GM21367 (cell line): ENCODE measurements at regions not wholly inside any gene's neighbourhood (a gene's known extent, or its start where the extent isn't known, plus 50 kb on each side); places are given as distances from the start of the nearest gene placed in this dataset.

Experiments
- ATAC-seq: cut with Tn5 transposase; IDR thresholded peaks from one replicate; pipeline ENCODE4 v1.9.1; 2021; ENCODE audit not compliant: unreplicated experiment

DNA sequence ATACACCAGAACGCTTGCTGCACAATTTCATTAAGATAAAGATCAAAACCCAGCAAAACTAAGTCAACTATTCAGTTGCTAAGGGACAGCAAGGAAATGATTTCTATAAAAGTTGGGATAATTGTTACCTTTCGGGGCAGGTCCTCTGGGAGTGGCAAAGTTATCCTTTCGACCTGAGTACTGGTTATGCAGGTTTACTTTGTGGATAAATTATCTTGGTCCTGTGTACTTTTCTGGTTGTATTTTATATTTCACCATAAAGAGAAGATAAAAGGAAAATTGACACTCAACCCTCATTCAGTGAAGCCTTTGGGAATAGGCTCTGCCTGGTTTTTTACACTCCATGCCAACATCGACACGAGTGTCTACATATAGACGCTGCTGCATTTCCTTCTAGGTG lies 146.5 kb downstream of the SYK start:
- no peak for ATAC-seq

DNA sequence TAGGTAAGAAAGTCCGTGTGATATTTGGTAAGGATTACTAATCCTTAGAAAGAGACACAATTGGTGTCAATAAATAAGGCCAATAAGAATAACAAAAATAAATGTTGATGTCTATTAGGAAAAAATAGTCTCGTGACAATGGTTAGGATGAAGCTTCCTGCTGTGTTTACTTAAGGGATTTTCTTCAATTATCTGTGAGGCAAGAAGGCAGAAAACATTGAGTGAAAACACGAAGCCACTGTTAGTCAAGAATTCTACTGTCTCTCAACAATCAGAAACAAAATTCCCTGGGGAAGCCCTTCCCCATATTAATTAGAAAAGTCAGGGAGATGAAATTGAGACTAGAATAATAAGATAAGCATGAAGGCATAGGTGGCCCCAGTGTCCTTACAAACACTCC lies 149.0 kb downstream of the SYK start:
- no peak for ATAC-seq

DNA sequence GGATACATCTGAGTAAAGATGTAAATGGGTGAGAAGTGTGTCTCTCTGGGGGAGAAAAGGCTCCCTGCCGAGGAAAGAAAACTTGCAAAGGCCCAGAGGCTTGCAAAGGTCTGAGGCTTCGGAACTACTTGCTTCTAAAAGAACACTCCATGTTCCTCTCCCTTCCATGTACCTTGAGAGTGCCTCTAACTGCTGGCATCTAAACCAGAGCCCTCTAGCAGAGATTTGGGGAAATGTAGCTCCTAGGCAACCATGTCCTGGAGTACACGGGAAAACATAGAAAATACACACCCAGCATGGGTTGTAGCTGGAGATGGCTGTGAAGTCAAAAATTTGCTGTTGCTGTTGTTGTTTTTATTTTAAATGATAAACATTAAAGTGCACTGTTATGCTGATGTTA lies 151.6 kb downstream of the SYK start:
- no peak for ATAC-seq

DNA sequence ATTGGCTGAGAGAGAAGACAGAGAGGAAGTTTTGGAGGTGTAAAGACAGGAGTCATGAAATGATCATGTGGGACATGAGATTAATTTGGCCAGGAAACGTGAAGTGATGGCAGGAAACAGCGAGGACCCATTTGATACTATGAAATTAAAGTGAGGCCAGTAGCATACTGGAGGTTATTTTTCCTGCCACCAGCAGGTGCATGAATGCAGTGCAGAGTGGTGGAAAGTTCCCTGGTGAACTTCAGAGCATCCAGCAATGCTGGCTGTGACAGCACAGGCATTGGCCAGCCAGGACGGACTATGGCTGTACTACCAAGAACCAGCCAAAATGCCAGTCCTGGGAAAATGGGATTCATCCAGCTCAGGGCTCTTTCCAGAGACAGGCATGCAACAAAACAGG lies 152.2 kb downstream of the SYK start:
- ATAC-seq = no peak

DNA sequence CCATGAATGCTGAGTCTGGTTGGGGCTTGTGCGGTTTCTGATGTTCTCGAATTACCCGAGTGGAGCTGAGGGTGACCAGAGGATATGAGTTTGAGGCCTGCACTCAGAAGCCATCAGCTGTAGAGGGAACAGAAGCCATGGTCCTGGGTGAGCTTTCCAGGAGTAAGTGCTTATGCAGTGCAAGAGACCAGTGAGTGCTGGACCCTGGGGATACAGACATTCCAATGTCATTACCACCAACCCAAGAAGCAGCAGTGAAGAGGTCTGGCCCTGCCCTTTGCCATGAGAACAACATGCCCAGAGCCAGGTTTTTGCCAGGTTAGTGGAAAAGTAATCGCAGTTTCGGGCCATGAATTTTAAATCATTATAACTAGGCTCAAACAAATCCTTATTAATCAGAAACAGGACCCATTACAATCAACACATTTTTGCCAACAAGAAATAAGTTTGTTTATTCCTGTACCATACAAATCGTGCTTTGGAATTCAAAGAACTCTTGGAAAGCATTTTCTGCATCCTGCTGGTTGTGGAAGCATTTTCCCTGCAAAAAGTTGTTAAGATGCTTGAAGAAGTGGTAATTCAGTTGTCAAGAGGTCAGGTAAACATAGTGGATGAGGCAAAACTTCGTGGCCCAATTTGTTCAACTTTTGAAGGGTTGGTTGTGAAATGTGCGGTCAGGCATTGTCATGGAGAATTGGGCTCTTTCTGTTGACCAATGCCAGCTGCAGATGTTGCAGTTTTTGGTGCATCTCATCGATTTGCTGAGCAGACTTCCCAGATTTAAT lies 154.6 kb downstream of the SYK start:
- ATAC-seq = no peak

DNA sequence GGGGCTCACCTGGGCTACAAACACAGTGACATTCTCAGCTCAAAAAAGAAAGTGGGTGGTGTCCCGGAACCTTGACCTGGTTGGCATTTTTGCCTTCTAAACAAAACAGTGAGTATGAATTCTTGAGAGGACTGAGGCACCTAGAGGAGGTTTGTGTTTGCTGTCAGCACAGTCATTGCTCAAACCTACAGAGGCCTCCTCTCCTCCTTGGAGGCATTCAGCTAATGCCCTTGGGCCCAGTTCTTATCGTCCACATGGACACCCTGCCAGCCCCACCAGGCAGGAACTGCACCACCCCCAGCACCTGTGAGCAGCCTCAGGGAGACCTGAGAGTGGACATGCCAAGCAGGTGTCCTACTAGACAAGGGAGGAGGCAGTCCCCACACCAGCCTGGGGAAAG lies 156.7 kb downstream of the SYK start:
- no peak for ATAC-seq

DNA sequence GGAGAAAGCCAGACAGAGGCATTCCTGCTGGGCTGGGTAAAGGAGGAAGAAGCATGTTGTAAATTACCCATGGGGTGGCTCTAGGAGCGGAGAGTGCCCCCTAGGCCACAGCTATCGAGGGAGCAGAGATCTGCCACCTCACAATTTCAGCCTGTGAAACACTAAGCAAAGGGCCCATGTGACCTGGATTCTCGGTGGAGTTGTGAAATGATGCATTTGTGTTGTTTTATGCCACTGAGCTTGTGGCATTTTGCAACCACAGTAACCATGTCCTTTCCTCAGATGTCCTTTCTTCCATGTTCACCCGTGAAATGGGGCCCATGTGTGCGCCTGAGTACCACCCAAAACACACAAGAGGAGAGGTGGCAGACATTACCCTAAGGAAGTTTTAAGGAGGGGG lies 159.3 kb downstream of the SYK start:
- no peak for ATAC-seq

DNA sequence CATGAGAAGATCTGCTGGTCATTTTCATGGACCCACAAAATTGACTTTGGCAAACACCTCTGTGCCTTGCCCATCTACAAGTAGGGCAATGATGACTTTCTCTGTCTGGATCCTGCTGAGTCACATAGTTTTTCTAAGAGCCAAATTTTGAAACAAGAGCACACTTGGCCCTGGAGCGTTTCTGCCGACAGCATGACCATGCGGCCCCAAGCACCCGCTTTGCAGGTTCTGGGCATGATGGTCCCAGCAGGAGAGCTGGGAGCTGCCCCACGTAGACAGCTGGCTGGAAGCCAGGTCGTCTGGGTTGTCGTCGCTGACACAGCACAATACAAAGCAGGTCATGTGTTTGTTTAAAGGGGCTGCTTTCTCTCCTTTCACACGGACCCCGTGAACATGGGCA lies 159.8 kb downstream of the SYK start:
- ATAC-seq = no peak

DNA sequence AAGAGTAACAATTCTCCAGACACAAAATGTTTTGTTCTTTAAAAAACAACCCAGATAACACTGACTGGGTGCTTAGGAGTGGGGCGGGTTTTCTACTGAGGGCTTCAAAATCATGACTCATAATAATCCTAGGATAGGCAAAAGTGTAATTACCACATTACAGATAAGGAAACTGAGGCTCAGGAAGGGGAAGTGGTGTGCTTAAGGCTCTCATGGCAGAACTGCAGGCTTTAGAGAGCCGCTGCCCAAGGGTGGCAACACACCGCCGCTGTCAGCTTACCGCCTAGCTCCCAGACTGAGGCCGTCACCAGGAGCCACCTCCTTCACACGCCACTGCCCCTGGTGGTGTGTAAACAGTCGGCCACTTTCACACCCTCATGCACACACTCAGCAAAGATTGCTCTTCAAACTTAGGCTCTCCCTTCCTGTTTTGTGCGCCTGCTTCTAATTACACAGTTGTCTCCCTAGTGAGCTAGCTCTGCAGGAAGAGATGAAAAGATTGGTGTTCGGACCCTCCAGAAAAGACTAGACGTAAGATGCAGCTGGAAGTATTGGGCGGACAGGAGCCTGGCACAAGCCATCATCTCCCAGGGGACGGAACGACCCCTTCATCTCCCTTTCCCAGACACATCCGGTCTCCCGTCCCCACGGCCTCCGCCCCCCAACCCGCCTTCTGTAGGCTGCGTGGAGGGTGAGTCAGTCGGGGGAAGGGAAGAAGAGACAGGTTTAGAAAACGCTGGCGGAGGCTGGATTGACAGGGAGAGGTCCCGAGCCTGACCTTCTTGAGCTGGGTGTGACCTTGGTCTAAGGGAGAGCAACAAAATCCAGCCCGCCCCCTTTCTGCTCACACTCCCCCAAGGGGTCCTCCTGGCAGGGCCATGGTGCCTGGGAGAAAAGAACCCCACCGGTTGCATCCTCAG lies 162.7 kb downstream of the SYK start:
- ATAC-seq = no peak

DNA sequence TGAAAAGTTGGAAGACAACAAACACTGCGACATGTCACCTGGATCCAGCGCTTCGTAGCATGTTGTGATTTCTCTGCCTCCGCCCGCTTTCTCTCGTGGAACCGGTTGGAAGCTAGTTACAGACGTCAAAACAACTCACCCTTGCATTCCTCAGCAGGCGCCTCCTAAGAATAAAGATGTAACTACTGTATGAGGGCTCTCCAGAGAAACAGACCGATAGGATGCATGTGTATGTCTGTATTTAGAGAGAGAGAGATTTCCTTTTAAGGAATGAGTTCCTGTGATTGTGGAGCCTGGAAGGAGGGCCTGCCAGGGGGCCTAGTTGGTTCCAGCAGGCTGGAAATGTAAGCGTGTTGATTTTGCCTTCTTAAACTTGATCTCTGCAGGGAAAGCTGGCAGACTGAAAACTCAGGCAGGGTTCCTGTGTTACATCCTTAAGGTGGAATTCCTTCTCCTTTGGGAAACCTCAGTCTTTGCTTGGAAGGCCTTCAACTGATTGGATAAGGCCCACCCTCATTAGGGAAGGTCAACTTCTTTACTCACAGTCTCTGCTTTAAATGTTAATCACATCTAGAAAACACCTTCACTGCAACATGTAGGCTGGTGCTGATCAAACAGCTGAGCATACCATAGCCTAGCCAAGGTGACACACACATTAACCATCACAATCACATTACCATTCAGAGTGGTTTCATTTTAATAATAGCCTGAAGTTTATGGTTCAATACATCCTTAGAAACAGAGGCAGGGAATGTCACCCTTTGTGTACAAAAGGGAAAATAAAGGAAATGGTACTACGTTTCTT lies 163.8 kb downstream of the SYK start:
- no peak for ATAC-seq

DNA sequence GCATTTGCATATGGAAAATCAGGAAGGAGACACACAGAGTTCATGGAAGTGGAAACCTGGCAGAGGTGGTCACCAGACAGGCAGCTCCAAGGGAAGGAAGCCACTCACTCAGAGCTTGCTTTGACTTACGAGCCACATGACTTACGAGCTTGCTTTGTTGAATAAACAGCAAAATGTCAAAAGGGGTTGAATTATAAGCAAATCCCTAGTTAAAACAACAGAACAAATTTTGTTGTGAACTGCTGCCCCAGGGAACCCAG lies 164.3 kb downstream of the SYK start:
- ATAC-seq = no peak

DNA sequence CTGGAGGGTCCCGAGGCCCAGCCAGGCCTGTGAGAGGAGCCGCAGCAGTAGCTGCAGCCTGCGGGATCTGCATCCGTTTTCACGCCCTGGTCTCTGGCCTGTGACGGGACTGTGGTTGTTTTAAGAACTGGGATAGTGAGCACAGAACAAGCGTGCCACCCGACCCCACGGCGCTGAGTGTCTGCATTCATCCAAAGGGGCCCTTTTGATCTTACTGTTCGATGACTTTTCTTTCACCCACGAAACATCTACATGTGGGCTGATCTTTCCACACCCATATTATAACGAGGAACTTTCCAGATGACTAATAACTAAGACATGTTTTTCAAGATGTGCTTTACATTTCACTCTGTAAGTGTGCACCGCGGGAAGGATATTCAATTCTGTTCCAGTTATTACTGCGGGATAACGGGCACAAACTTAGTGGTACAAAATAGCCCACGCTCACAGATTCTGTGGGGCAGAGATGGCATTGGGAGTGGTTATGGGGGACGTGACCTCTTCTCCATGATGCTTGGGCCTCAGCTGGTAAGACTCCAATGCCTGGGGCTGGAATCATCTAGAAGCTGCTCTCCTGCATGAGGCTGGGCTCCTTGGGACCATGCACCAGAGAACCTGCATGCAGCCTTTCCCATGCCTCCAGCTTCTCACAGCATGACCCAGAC lies 165.0 kb downstream of the SYK start:
- ATAC-seq = no peak

DNA sequence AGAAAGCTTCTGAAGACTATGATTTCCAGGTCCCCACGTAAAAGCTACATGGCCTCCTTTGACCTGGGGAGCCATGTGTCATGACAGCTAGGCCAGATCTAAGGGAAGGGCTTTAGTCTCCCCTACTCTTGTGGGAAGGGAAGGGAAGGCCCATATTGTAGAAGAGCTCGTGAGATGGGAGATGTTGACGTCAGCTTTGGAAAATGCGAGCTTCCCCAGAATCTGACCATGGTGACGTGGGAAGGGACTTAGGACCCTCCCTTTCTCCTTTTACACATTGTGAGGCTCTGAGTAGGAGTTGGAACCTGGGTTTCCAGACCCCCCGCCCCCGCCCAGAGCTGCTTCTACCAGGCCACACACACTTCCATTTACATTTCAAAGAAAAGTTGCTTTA lies 165.5 kb downstream of the SYK start:
- ATAC-seq = no peak

DNA sequence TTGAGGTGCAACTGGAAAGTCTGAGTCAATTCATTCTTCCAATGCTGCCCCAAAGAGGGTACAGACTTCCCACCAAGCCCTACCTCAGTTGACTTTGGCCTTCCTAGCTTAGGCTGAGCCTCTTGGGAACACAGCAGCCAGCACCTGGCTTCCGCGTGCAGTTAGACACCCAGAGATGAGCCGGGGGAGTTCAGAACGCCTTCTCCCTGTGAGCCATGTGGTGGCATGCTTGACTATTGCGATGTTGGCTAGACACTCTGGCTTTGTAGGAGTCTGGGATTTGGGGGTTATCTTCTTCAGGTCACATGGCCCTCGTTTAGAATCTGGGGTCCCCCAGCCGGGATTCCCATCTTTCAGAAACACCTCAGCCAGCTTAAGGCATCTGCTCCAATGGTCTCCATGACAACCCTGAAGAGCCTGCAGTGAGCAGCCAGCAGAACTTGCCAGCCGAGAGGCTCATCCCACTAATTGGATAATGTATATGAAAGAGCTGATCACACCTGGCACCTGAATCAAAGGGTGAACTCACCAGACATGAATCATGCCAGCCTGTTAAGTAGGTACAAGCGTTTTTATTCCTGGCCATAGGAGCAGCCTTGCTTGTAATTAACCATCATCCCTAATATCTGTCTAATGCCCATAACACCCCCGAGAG lies 167.5 kb downstream of the SYK start:
- ATAC-seq = no peak

DNA sequence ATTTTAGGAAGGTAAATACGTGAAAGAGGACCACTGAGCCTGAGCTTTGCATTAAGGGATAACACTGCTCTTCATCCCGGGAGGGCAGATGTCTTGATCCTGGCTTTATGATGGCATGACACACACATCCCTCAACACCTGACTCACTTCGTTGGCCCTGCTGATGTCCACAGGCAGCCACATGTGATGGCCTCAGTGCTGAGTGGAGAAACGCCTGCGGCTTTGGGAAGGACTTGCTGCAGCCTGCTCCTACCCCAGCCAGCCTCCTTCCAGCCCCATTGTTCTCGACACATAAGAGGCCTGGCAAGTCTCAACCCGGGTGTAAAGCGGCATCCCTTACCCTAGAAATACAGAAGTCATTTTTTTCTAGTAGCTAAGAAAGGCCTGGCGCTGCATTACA lies 169.0 kb downstream of the SYK start:
- no peak for ATAC-seq

DNA sequence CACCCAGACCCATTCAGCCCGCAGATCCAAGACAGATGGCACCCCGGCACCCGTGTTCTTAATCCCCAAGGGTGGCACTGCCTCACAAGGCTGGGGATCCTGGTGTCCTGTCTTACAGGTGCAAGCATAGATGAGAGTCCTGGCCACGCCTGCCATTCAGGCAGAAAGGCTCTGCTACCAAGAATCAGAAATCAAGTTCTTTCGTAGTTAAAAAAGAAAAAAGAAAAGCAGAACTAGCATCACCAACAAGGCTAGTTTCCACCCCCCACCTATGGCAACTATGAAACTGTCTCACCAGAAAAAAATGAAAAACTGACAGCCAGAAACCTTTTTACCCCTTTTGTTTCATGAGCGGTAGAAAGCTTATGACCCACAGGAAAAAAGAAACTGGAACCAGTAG lies 170.4 kb downstream of the SYK start:
- no peak for ATAC-seq

DNA sequence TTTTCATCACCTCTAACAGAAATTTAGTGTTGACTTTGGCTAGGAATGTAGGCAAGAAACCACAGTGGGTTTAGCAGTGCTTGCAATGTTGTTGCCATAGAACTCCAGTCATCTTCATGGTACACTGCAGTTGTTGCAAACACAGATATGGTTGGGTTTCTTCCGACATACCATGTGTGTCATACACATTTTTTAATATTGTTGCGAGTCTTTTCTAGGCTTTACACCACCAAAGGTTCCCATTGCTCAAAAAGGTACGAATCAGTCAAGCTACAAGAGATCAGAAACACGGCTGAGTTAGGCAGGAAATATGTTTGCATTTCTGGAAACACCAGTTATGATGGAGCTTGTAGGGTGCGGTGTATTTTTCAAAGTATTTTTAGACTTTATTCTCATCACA lies 172.4 kb downstream of the SYK start:
- no peak for ATAC-seq

DNA sequence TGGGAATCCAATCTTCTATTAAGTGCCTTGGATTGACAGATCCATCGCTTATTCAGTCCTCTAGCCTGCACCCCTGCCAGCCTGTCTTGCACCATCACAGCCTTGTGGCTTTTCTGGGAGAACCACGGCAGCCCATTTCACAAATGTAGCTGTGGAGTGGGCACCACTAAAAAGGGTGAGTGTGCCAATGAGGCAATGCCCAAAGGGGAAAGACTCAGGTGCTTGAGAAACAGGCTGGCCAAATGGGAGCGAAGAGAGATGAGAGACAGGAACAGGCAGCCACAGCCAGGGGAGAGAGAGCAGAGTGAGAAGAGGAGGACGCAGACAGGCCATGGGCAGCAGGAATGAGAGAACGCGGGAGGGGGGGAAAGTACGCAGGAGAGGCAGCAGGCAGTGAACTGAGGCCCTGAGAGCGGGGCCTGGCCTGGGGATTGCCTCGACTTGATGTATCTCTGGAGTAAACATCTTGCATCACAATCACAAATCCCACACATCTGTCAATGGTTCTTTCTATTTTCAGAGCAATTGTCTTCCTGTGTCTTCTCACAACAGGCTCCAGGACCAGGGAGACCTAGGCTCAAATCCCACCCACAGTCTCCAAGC lies 173.1 kb downstream of the SYK start:
- no peak for ATAC-seq

DNA sequence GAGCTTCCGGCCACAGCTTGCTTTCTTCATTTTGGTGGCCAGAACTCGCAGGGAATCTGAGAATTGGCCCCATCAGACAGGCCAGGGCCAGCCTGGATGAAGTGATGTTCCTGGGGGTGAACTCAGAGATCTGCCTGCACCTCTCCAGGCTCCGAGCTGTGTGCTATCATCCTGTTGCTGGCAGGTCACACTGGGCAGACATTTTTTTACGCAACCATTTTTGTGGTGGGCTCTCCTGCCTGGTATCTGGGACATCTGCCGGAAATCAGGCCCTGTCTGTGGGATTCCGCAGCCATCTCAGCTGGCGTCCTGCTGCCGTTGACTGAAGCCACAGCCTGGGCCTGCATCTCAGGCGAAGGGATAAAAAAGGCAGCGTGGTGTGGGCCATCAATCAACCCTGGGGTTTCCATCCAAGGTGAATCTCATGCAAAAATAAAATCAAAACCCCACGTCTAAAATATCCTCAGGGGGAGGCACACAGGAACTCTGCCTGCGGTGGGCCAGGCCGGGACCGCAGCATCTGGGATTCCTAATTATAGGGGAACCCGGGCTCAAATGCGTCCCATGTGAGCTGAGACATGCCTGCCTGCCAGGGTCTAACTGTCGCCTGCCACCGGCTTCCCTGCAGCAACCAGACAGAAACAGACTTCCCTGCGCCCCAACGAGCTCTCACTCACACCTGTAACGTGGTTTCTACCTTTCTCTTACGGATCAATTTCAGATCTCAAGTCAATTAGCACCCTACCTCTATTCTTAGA lies 174.3 kb downstream of the SYK start:
- no peak for ATAC-seq

DNA sequence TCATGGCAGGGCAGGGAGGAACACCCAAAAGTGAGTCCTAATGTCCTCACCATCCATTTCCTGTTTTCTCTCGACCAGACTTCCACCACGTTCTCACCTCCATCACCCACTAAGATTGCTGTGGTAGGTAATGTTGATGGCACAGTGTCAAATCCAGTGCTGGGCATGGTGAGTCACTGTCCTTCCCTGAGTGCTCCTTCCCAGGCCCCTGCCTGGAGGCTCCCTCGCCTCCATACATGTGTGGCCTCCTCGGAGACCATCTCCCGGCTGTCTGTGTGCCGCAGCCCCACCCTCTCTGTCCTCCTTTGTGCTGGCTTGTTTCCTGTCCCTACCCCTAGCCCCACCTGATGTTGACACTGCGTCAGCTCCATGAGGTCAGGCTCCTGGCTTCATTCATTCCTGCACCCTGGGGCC lies 177.5 kb downstream of the SYK start:
- no peak for ATAC-seq
